Tibial artery (tissue), 4 donors: ENCODE measurements at regions not wholly inside any gene's neighbourhood (a gene's known extent, or its start where the extent isn't known, plus 50 kb on each side); places are given as distances from the start of the nearest gene placed in this dataset.

ENCODE experiments used
- DNase-seq, 2 donors: peaks; one replicate each; pipeline ENCODE4 v3.0.0-alpha.2; 2019
- H3K27ac ChIP-seq, 2 donors: fragments of 200-600 bp; sonication (generic) in 1 of 2; 1 replicate in 1 of 2; 2 replicates in 1 of 2; pipeline ENCODE4 v1.5.1; 2018 to 2019; ENCODE audit warnings: mild to moderate bottlenecking in 1 of 2
- H3K27me3 ChIP-seq, 2 donors: fragments of 200-600 bp; sonication (generic) in 1 of 2; one replicate each; pipeline versions ENCODE4 v1.5.1 to v1.6.0; 2016 to 2019
- H3K36me3 ChIP-seq, 3 donors: fragments of 200-600 bp; sonication (generic) in 2 of 3; one replicate each; pipeline ENCODE4 v1.5.1; 2016 to 2019; ENCODE audit warnings: mild to moderate bottlenecking in 2 of 3
- H3K4me1 ChIP-seq, 4 donors: fragments of 200-600 bp; sonication (generic) in 2 of 4; 1 replicate in 3 of 4; 2 replicates in 1 of 4; pipeline ENCODE4 v1.5.1; 2016 to 2019
- H3K4me3 ChIP-seq, 2 donors: fragments of 200-600 bp; sonication (generic) in 1 of 2; 1 replicate in 1 of 2; 2 replicates in 1 of 2; pipeline ENCODE4 v1.5.1; 2018 to 2019; ENCODE audit warnings: mild to moderate bottlenecking in 2 of 2
- H3K9me3 ChIP-seq, 3 donors: fragments of 200-600 bp; sonication (generic) in 1 of 3; one replicate each; pipeline ENCODE4 v1.5.1; 2016 to 2019
- intact Hi-C: fragments of 100-400 bp; cut with DNase I; formaldehyde crosslinking; loops from one replicate; pipeline ENCODE4 v1.15.0; 2023; ENCODE audit warnings: low total_unique reads
- TF ChIP-seq, protein P1 (sequence below), 2 experiments: fragments of 200-600 bp in 1 of 2; fragments of 450-650 bp in 1 of 2; IDR thresholded peaks; one replicate each; pipeline ENCODE4 v1.5.1; 2017 to 2019; ENCODE audit warnings: antibody characterized with exemption in 2 of 2, mild to moderate bottlenecking in 1 of 2, moderate library complexity in 1 of 2

DNA sequence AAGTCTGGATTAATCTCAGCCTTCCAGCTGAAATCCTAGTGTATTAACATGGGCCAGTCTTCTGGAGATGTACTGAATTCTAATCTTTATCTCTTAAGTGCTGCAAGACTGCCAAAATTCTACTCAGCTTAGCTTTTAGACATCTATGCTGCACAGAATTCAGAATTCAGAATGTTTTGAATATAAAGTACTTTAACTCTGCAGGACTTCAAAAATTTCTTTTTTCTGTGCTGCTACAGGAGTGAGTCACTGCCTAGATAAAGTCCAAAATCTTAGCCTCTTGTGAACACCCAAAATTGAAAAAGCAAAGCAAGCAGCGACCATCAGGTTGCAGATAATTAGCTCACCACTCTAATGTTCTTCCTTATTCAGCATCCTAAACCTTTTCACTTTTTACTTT lies 1092.6 kb upstream of the PCDH10 start:
- no peak overlapping the region for H3K4me3 ChIP-seq
- no peaks in the 10 kb centered on the region for H3K9me3 ChIP-seq
- H3K27me3 ChIP-seq, result no peaks in the 10 kb centered on the region
- no peaks in the 10 kb centered on the region for H3K4me1 ChIP-seq
- no peaks in the 10 kb centered on the region for H3K36me3 ChIP-seq
- no peak overlapping the region for H3K27ac ChIP-seq
- intact Hi-C loops, result no loop called here
- TF ChIP-seq, protein P1, sequence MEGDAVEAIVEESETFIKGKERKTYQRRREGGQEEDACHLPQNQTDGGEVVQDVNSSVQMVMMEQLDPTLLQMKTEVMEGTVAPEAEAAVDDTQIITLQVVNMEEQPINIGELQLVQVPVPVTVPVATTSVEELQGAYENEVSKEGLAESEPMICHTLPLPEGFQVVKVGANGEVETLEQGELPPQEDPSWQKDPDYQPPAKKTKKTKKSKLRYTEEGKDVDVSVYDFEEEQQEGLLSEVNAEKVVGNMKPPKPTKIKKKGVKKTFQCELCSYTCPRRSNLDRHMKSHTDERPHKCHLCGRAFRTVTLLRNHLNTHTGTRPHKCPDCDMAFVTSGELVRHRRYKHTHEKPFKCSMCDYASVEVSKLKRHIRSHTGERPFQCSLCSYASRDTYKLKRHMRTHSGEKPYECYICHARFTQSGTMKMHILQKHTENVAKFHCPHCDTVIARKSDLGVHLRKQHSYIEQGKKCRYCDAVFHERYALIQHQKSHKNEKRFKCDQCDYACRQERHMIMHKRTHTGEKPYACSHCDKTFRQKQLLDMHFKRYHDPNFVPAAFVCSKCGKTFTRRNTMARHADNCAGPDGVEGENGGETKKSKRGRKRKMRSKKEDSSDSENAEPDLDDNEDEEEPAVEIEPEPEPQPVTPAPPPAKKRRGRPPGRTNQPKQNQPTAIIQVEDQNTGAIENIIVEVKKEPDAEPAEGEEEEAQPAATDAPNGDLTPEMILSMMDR (IDR thresholded peaks at IDR 0.05), result no peak
- no peak for DNase-seq

DNA sequence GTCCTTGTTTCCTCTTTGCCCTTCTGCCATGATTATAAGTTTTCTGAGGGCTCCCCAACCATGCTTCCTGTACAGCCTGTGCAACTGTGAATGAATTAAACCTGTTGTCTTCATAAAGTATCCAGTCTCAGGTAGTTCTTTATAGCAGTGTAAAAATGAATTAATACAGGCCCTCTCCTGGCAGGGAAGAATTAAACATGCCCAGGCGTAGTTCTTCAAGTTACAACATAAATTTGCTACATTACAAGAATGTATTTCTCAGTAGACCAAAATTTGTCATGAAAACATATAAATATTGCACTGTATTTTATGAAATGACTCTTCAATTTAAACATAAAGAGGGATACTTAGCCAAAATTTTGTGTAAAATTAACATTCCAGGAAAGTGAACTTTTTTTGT lies 1089.9 kb upstream of the PCDH10 start:
- DNase-seq, result no peak
- no peaks in the 10 kb centered on the region for H3K4me1 ChIP-seq
- H3K36me3 ChIP-seq, result no peaks in the 10 kb centered on the region
- H3K4me3 ChIP-seq, result no peak overlapping the region
- TF ChIP-seq, protein P1 (IDR thresholded peaks at IDR 0.05), result no peak
- H3K27ac ChIP-seq, result no peak overlapping the region
- H3K27me3 ChIP-seq, result no peaks in the 10 kb centered on the region
- intact Hi-C loops, result no loop called here
- H3K9me3 ChIP-seq, result no peaks in the 10 kb centered on the region

DNA sequence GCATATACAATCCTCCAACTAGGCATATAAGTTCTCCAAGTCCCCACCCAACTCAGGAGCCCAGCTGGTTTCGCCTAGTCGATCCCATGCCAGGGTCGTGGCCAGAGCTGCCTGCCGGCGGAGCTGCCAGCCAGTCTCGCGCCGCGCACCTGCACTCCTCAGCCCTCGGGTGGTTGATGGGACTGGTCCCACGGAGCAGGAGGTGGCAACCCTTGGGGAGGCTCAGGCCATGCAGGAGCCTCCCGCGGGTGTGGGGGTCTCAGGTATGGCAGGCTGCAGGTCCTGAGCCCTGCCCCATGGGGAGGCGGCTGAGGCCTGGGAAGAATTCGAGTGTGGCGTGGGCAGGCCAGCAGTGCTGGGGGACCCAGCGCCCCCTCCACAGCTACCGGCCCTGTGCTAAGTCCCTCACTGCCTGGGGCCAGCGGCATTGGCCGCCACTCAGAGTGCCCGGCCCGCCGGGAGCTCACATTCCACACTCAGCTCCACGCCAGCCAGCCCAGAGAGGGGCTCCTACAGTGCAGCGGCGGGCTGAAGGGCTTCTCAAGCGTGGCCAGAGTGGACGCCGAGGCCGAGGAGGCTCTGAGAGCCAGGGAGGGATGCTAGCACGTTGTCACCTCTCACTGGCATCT lies 1086.4 kb upstream of the PCDH10 start:
- TF ChIP-seq, protein P1 (IDR thresholded peaks at IDR 0.05), result no peak
- Histone ChIP-seq H3K4me3 (no peak overlapping the region), H3K27ac (no peak overlapping the region), H3K4me1 (no peaks in the 10 kb centered on the region), H3K9me3 (no peaks in the 10 kb centered on the region), H3K36me3 (no peaks in the 10 kb centered on the region), H3K27me3 (no peaks in the 10 kb centered on the region)
- DNase-seq, result no peak
- intact Hi-C loops, result no loop called here

DNA sequence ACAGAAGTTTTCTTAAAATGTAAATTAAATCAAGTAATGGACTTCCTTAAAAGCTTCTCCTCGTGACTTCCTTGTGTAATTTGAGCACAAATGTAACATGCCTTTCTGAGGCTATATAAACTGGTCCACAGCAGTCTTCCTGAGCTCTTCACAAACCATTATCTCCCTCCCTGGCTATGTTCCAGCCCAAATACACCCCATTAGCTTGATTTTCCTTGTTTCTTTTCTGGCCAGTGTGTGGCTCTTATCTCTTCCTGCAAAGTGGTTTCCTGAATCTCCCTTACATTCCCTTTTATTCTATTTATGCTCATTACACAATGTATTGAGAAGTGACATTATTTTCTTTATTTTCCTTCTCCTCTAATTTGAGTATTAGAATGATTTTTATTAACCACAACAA lies 1085.3 kb upstream of the PCDH10 start:
- DNase-seq, result no peak
- Histone ChIP-seq H3K36me3 (no peaks in the 10 kb centered on the region), H3K4me3 (no peak overlapping the region), H3K27me3 (no peaks in the 10 kb centered on the region), H3K4me1 (no peaks in the 10 kb centered on the region), H3K9me3 (no peaks in the 10 kb centered on the region), H3K27ac (no peak overlapping the region)
- TF ChIP-seq, protein P1 (IDR thresholded peaks at IDR 0.05), result no peak
- intact Hi-C loops, result no loop called here

DNA sequence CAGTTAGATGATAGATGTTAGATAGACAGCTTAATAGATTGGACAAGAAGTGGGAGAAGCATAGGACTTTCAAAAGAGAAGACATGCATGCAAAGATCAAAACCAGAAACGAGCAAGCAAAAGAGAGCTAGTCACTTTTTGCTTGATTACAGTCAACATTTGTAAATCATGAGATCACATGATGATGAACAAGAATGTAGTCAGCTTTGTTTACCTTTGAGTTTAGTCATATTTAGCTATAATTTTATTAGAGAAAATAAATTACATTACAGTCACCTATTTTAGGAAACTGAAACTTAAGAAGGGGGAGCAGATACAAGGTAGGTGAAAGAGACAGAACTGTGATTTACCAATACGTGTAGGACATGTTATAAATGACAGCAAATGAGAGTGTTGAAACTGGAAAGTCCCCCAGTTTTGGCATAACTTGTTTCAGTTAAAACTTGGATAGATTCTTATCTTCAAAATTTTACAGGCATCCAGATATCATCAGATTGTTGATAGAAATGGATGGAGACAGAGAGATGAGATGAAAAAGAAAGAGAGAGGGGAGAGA lies 1083.1 kb upstream of the PCDH10 start:
- Histone ChIP-seq H3K9me3 (no peaks in the 10 kb centered on the region), H3K4me3 (no peak overlapping the region), H3K36me3 (no peaks in the 10 kb centered on the region), H3K4me1 (no peaks in the 10 kb centered on the region), H3K27me3 (no peaks in the 10 kb centered on the region), H3K27ac (no peak overlapping the region)
- intact Hi-C loops, result no loop called here
- no peak for DNase-seq
- TF ChIP-seq, protein P1 (IDR thresholded peaks at IDR 0.05), result no peak
